GM12878 (cell line): ENCODE measurements at regions not wholly inside any gene's neighbourhood (a gene's known extent, or its start where the extent isn't known, plus 50 kb on each side); places are given as distances from the start of the nearest gene placed in this dataset.

Experiments
- ATAC-seq: fragments of 200-7000 bp; cut with Tn5 transposase; 3 replicates; pipeline ENCODE4 v1.9.1; 2020; ENCODE audit warnings: mild to moderate bottlenecking, moderate library complexity
- BruUV-seq: library from RNA; stranded (reverse); fragments of 400-500 nt; replicated peaks from 2 replicates; lab custom pipeline; 2021; lab: Mats Ljungman, UMichigan
- CTCF ChIA-PET: fragments of 300-600 bp; sonication (Branson Sonifier 250); formaldehyde crosslinking; extraction: SDS; loops from one replicate; lab custom pipeline; 2021; ENCODE audit warnings: inconsistent platforms; lab: Yijun Ruan, JAX
- POLR2A ChIA-PET: fragments of 350-600 bp; formaldehyde crosslinking; extraction: SDS; loops from one replicate; lab custom pipeline; 2021; ENCODE audit warnings: inconsistent platforms; lab: Charles Lee
- RAD21 ChIA-PET: fragments of 300-600 bp; sonication (Branson Sonifier 250); formaldehyde crosslinking; loops from one replicate; lab custom pipeline; 2023; ENCODE audit warnings: antibody characterized with exemption; ENCODE audit not compliant: unreplicated experiment; lab: Charles Lee
- SMC1A ChIA-PET: fragments of 300-600 bp; sonication (Branson Sonifier 250); formaldehyde crosslinking; loops from one replicate; lab custom pipeline; 2023; ENCODE audit not compliant: unreplicated experiment, uncharacterized antibody; lab: Charles Lee
- DNase-seq: peaks from one replicate; pipeline ENCODE4 v3.0.0-alpha.2; 2011; ENCODE audit warnings: low read depth, low spot score
- FAIRE-seq: peaks from 3 replicates; lab custom pipeline; 2011; peaks lifted over from hg19 to GRCh38; lab: Jason Lieb, UNC
- H2AFZ ChIP-seq: 2 replicates; pipeline ENCODE4 v1.6.0; 2011; ENCODE audit warnings: low read depth, low read length, control low read depth; ENCODE audit not compliant: control insufficient read depth
- H3K27ac ChIP-seq: 2 replicates; pipeline ENCODE4 v1.5.1; 2011; ENCODE audit warnings: control low read depth; ENCODE audit not compliant: control insufficient read depth, insufficient read depth
- H3K27me3 ChIP-seq, 2 experiments: replicated peaks in 1 of 2; 2 replicates each; pipeline versions ENCODE4 v1.6.0 to v1.6.1; 2011; ENCODE audit warnings: low read length in 1 of 2; ENCODE audit not compliant: control insufficient read depth in 2 of 2, insufficient read depth in 2 of 2
- H3K36me3 ChIP-seq, 2 experiments: 2 replicates each; pipeline ENCODE4 v1.5.1; 2011; ENCODE audit warnings: low read length in 1 of 2; ENCODE audit not compliant: control insufficient read depth in 2 of 2, insufficient read depth in 2 of 2
- H3K4me1 ChIP-seq: 2 replicates; pipeline ENCODE4 v1.6.1; 2011; ENCODE audit warnings: mild to moderate bottlenecking, low read length, moderate library complexity, mixed read lengths; ENCODE audit not compliant: control insufficient read depth, insufficient read depth
- H3K4me2 ChIP-seq: 2 replicates; pipeline ENCODE4 v1.6.0; 2011; ENCODE audit warnings: control low read depth; ENCODE audit not compliant: control insufficient read depth, insufficient read depth
- H3K4me3 ChIP-seq: fragments of 200-600 bp; sonication (generic); 2 replicates; pipeline ENCODE4 v1.5.1; 2016
- H3K79me2 ChIP-seq: 2 replicates; pipeline ENCODE4 v1.6.0; 2011; ENCODE audit warnings: low read length; ENCODE audit not compliant: control insufficient read depth, insufficient read depth
- H3K9ac ChIP-seq: 2 replicates; pipeline ENCODE4 v1.8.0; 2011; ENCODE audit warnings: low read length, control low read depth, mixed read lengths; ENCODE audit not compliant: control insufficient read depth, insufficient read depth
- H3K9me3 ChIP-seq: replicated peaks from 3 replicates; pipeline ENCODE4 v1.5.1; 2011; ENCODE audit warnings: mild to moderate bottlenecking, low read length; ENCODE audit not compliant: control insufficient read depth, insufficient read depth
- H4K20me1 ChIP-seq: 2 replicates; pipeline ENCODE4 v1.6.0; 2011; ENCODE audit not compliant: control insufficient read depth, insufficient read depth
- ASH2L ChIP-seq: fragments of 300-600, 200-600 bp; sonication (generic); IDR thresholded peaks from 2 replicates; pipeline ENCODE4 v1.6.1; 2017; ENCODE audit warnings: low read depth, mild to moderate bottlenecking, borderline replicate concordance
- BACH1 ChIP-seq: fragments of 450-650 bp; IDR thresholded peaks from 2 replicates; pipeline ENCODE4 v1.6.1; 2017; ENCODE audit warnings: mild to moderate bottlenecking, borderline replicate concordance
- CHD2 ChIP-seq: IDR thresholded peaks from 2 replicates; pipeline ENCODE4 v1.6.1; 2011; ENCODE audit warnings: low read depth, low read length, improper control_type of control experiment, borderline replicate concordance
- FOXM1 ChIP-seq: IDR thresholded peaks from 2 replicates; pipeline ENCODE4 v1.6.1; 2012; ENCODE audit warnings: low read depth, mild to moderate bottlenecking, inconsistent platforms, low read length, moderate library complexity
- JUNB ChIP-seq: IDR thresholded peaks from 2 replicates; pipeline ENCODE4 v1.6.1; 2016; ENCODE audit warnings: antibody characterized with exemption, mild to moderate bottlenecking
- MEF2B ChIP-seq: fragments of 450-650 bp; IDR thresholded peaks from 2 replicates; pipeline ENCODE4 v1.6.1; 2018; ENCODE audit warnings: mild to moderate bottlenecking, moderate library complexity; ENCODE audit not compliant: partially characterized antibody, poor library complexity, severe bottlenecking
- MTA3 ChIP-seq: IDR thresholded peaks from 2 replicates; pipeline ENCODE4 v1.6.1; 2012; ENCODE audit warnings: low read length, inconsistent platforms, borderline replicate concordance
- NBN ChIP-seq: fragments of 450-650 bp; IDR thresholded peaks from 2 replicates; pipeline ENCODE4 v1.6.1; 2016
- NFYB ChIP-seq: IDR thresholded peaks from 2 replicates; pipeline ENCODE4 v1.6.1; 2011; ENCODE audit warnings: low read depth, mild to moderate bottlenecking, low read length, improper control_type of control experiment, moderate library complexity; ENCODE audit not compliant: insufficient read depth
- PBX3 ChIP-seq: IDR thresholded peaks from 2 replicates; pipeline ENCODE4 v1.6.1; 2011; ENCODE audit warnings: mild to moderate bottlenecking, low read depth, low read length, moderate library complexity; ENCODE audit not compliant: insufficient replicate concordance
- RB1 ChIP-seq: fragments of 450-650 bp; formaldehyde crosslinking; IDR thresholded peaks from 2 replicates; pipeline ENCODE4 v1.6.1; 2017; ENCODE audit warnings: mild to moderate bottlenecking, borderline replicate concordance
- RBBP5 ChIP-seq: fragments of 200-600 bp; sonication (generic); conservative IDR thresholded peaks from 2 replicates; pipeline ENCODE4 v1.6.1; 2016
- RELA ChIP-seq: fragments of 450-650 bp; IDR thresholded peaks from 2 replicates; pipeline ENCODE4 v1.8.0; 2014; ENCODE audit warnings: borderline replicate concordance; ENCODE audit not compliant: partially characterized antibody
- RELB ChIP-seq: fragments of 450-650 bp; IDR thresholded peaks from 2 replicates; pipeline ENCODE4 v1.6.1; 2017; ENCODE audit warnings: low read depth, mild to moderate bottlenecking, moderate library complexity
- SRF ChIP-seq, 2 experiments: IDR thresholded peaks; 2 replicates each; pipeline ENCODE4 v1.6.1; 2011; ENCODE audit warnings: low read depth in 2 of 2, low read length in 2 of 2, mild to moderate bottlenecking in 1 of 2, moderate library complexity in 1 of 2
- SUZ12 ChIP-seq: fragments of 200-600 bp; sonication (generic); IDR thresholded peaks from one replicate; pipeline ENCODE4 v1.6.1; 2018; ENCODE audit warnings: antibody characterized with exemption, mild to moderate bottlenecking; ENCODE audit not compliant: unreplicated experiment
- TARDBP ChIP-seq: IDR thresholded peaks from 2 replicates; pipeline ENCODE4 v1.6.1; 2016; ENCODE audit warnings: borderline replicate concordance
- USF2 ChIP-seq: IDR thresholded peaks from 2 replicates; pipeline ENCODE4 v1.6.1; 2011; ENCODE audit warnings: low read depth, low read length, improper control_type of control experiment, borderline replicate concordance
- YBX1 ChIP-seq: fragments of 450-650 bp; IDR thresholded peaks from 2 replicates; pipeline ENCODE4 v1.6.1; 2016; ENCODE audit warnings: antibody characterized with exemption
- WGBS: methylation state at CpG from one replicate; pipeline ENCODE4 v1.1.6; 2016; ENCODE audit warnings: low lambda C conversion rate; ENCODE audit not compliant: insufficient replicate concordance, insufficient coverage; ENCODE audit errors: missing lambda C conversion rate; 5-methylcytosine and 5-hydroxymethylcytosine counted together
- in situ Hi-C: fragments of 300-500 bp; cut with MboI; formaldehyde crosslinking; loops from 9 replicates; pipeline ENCODE4 v1.14.3; 2018; ENCODE audit warnings: mixed read lengths
- intact Hi-C: fragments of 100-400 bp; cut with micrococcal nuclease; formaldehyde crosslinking; loops from one replicate; pipeline ENCODE4 v1.14.2; 2022; ENCODE audit not compliant: unreplicated experiment

- in situ Hi-C loops = no loop called here
- no TSS peak for BruUV-seq
- DNase-seq = no peak
Observed at GRCh38 chr7:124440081-124440480, 325.5 kb downstream of the GPR37 start.

More at GRCh38 chr7:124440081-124440480, 325.5 kb downstream of the GPR37 start:
- ChIA-PET CTCF (no interaction called here), SMC1A (interaction anchor here (0.7 kb wide), 1 partner anchor 364 kb away, joined by 3 read pairs; no protein-coding TSS in a partner anchor), RAD21 (no interaction called here), POLR2A (no interaction called here)
- Histone ChIP-seq H3K79me2 (no peaks in the 10 kb centered on the region), H3K27ac (no peak overlapping the region), H3K4me3 (no peak overlapping the region), H3K4me2 (no peak overlapping the region), H3K9me3 (no peaks in the 10 kb centered on the region), H3K27me3 (no peaks in the 10 kb centered on the region; a peak in 1 of 4 replicates), H3K36me3 (no peaks in the 10 kb centered on the region), H3K4me1 (no peaks in the 10 kb centered on the region), H3K9ac (no peak overlapping the region), H4K20me1 (no peaks in the 10 kb centered on the region), H2AFZ (no peak overlapping the region)
- no peak for FAIRE-seq
- no peak for ATAC-seq
- intact Hi-C loops = no loop called here
- WGBS = 78% methylated on average over 2 of the region's 2 CpGs
- TF ChIP-seq JUNB = no peak
- no peak for TF ChIP-seq USF2
- no peak for TF ChIP-seq YBX1
- no peak for TF ChIP-seq TARDBP
- TF ChIP-seq MTA3 = no peak
- no peak for TF ChIP-seq RELB
- no peak for TF ChIP-seq CHD2
- TF ChIP-seq RB1 = no peak
- no peak for TF ChIP-seq FOXM1
- TF ChIP-seq PBX3 = no peak
- TF ChIP-seq RELA = no peak
- TF ChIP-seq BACH1 = no peak
- no peak for TF ChIP-seq ASH2L
- no peak for TF ChIP-seq MEF2B
- no peak for TF ChIP-seq SUZ12
- no peak for TF ChIP-seq NFYB
- TF ChIP-seq SRF (IDR thresholded peaks at IDR 0.05; ENCODE audit: low read depth in 2 of 2, low read length in 2 of 2) = no peak
- no peak for TF ChIP-seq RBBP5
- TF ChIP-seq NBN = no peak
- TF ChIP-seq, all 136 proteins: peak for 0
